ENCODE measurements at regions not wholly inside any gene's neighbourhood (a gene's known extent, or its start where the extent isn't known, plus 50 kb on each side); places are given as distances from the start of the nearest gene placed in this dataset.

DNA sequence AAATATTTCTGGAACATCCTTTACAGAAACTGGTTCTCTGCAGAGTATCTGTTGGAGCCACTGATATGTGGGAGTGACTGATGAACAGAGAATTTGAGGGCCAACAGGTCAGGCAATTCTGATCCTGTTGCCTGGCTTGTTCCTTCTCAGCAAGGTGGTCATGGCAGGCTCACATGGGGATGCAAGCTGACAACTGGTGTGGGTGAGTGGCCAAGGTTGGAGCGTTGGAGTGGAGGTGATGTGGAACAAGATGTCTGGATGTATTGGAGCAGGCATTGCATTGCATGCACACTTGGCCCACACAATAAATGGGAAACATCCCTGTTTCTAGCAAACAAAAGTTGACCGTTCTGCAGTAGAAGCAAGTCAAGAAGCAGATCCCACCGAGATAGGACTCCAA, 380.7 kb downstream of the ZNF536 start:
- Histone ChIP-seq H3K27me3 (no peaks in the 10 kb centered on the region), H3K36me3 (no peaks in the 10 kb centered on the region), H3K27ac (no peak overlapping the region), H3K4me3 (no peak overlapping the region), H3K4me1 (no peaks in the 10 kb centered on the region), H3K9me3 (peaks cover 14% of the 10 kb centered on the region)
- 73% methylated on average over 3 of the region's 3 CpGs for WGBS
- no peak for TF ChIP-seq POLR2AphosphoS5 (IDR thresholded peaks at IDR 0.05)
- no peak for DNase-seq (ENCODE audit: low spot score in 2 of 2)

DNA sequence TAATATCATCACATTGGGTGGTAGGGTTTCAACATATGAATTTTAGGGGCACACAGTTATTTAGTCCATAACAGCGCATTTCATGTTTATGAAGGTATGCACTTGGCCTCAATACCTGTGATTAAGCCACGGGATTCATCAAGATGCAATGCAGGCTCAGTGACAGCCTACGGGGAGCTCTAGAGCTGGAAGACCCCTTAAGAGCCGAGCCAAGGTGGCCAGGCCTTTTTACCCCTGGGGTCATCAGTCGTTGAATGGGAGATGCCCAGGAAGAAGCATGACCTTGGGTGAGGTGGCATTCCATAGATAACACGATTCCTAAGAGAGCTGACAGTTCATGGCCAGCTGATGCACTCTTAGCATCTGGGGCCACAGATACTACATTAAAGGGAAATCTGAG, 380.0 kb downstream of the ZNF536 start:
- WGBS: 85% methylated on average over 6 of the region's 6 CpGs

DNA sequence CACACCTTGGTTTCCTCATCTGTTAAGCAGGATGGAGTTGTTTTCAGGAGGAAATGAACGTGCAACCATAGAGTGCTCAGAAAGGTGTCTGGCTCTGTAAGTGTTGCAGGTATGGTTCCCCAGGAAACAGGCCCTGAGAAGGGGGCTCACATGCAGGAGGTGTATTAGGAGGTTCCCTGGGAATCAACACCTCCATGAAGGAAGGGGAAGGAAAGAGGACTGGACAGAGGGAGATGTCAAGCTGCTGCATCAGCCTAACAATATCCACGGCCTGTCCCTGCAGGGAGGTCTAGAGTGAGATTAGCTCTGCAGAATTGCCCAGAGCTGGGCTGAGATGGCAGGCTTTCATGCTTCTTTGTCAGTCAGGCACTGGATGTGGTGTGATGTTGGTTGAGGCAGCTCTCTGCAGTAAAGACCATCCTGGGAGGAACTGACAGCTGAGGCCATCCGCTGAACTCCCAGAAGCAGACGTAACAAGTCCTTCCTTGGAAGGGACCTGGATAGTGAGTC, 373.3 kb downstream of the ZNF536 start:
- TF ChIP-seq POLR2A (IDR thresholded peaks at IDR 0.05) (no peak), EP300 (IDR thresholded peaks at IDR 0.05) (no peak), POLR2AphosphoS5 (IDR thresholded peaks at IDR 0.05) (no peak)
- TF ChIP-seq, protein P1, sequence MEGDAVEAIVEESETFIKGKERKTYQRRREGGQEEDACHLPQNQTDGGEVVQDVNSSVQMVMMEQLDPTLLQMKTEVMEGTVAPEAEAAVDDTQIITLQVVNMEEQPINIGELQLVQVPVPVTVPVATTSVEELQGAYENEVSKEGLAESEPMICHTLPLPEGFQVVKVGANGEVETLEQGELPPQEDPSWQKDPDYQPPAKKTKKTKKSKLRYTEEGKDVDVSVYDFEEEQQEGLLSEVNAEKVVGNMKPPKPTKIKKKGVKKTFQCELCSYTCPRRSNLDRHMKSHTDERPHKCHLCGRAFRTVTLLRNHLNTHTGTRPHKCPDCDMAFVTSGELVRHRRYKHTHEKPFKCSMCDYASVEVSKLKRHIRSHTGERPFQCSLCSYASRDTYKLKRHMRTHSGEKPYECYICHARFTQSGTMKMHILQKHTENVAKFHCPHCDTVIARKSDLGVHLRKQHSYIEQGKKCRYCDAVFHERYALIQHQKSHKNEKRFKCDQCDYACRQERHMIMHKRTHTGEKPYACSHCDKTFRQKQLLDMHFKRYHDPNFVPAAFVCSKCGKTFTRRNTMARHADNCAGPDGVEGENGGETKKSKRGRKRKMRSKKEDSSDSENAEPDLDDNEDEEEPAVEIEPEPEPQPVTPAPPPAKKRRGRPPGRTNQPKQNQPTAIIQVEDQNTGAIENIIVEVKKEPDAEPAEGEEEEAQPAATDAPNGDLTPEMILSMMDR (IDR thresholded peaks at IDR 0.05): no peak
- no peak overlapping the region for H3K27ac ChIP-seq
- H3K9me3 ChIP-seq: peaks cover 10% of the 10 kb centered on the region
- WGBS: 85% methylated on average over 4 of the region's 4 CpGs
- no peak for DNase-seq (ENCODE audit: low spot score in 2 of 2)
- peaks cover 9% of the 10 kb centered on the region for H3K27me3 ChIP-seq
- no peaks in the 10 kb centered on the region for H3K4me1 ChIP-seq
- H3K36me3 ChIP-seq: no peaks in the 10 kb centered on the region
- H3K4me3 ChIP-seq: no peak overlapping the region

More for the DNA sequence above, 380.0 kb downstream of the ZNF536 start:
- no peak overlapping the region for H3K27ac ChIP-seq
- no peaks in the 10 kb centered on the region for H3K4me1 ChIP-seq
- H3K36me3 ChIP-seq: no peaks in the 10 kb centered on the region
- no peak overlapping the region for H3K4me3 ChIP-seq
- H3K27me3 ChIP-seq: no peaks in the 10 kb centered on the region
- peaks cover 14% of the 10 kb centered on the region for H3K9me3 ChIP-seq
- TF ChIP-seq POLR2A (IDR thresholded peaks at IDR 0.05) (no peak), POLR2AphosphoS5 (IDR thresholded peaks at IDR 0.05) (no peak), EP300 (IDR thresholded peaks at IDR 0.05) (no peak)
- TF ChIP-seq, protein P1 (IDR thresholded peaks at IDR 0.05): no peak
- no peak for DNase-seq (ENCODE audit: low spot score in 2 of 2)

DNA sequence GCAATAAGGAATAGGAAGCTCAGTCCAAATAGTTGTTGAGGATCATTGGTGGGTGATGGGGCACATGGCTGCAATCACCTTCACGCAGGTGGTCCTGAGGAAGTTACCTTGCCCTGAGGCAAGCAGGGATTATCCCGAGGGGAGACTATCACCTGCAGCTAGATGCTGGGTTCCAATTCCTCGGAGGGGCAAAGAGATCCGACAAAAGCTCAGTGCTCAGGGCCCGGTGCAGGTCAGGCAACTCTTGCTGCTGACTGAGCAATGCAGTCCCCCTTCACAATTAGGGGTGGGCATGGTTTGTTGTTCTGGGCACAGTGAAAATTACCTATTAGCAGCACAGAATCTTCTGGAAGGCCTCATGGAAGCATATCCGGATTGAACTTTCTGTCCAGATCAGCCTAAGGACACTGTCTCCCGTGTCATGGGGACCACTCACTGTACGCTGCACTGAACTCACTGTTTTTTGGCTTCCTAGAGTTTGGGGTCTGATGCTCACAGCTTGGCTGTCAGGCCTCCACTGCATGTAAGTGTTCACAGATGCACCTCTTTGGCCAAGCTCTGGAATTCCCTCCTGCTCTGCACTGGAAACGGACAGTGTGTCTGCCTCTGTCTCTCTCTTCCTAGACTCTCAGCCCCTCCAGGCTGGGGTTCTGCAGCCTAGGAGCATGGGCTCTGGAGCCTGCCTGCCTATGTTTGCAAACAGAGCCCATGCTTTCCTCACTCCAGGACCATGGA, 372.7 kb downstream of the ZNF536 start:
- WGBS: 92% methylated on average over 9 of the region's 9 CpGs
- no peak for DNase-seq (ENCODE audit: low spot score in 2 of 2)
- Histone ChIP-seq H3K36me3 (no peaks in the 10 kb centered on the region), H3K27me3 (peaks cover 9% of the 10 kb centered on the region), H3K27ac (no peak overlapping the region), H3K4me1 (no peaks in the 10 kb centered on the region), H3K9me3 (peaks cover 4% of the 10 kb centered on the region), H3K4me3 (no peak overlapping the region)
- TF ChIP-seq POLR2AphosphoS5 (IDR thresholded peaks at IDR 0.05): no peak
- TF ChIP-seq, protein P1 (IDR thresholded peaks at IDR 0.05): no peak
- no peak for TF ChIP-seq POLR2A (IDR thresholded peaks at IDR 0.05)
- TF ChIP-seq EP300 (IDR thresholded peaks at IDR 0.05): no peak

DNA sequence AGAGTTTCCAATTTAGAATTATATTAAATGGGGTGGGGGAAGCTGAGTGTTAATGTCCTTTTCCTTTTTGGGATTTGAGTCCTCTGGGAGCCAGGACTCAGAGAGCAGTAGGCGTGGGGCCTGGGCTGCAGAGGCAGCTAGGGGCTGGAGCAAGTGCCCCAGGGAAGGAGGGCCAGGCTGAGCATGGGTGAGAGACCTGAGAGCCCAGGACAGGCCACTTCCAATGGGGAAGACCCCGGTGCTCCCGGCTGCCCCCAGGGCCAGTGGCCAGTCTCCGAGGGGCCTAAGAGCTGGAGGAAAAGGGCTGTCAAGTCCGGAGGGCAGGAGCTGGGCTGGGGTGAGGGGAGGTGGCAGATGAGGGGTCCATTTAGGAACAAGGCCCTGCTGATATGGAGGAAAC, 371.5 kb downstream of the ZNF536 start:
- no peaks in the 10 kb centered on the region for H3K9me3 ChIP-seq
- 82% methylated on average over 5 of the region's 5 CpGs for WGBS

More for the DNA sequence above, 371.5 kb downstream of the ZNF536 start:
- TF ChIP-seq EP300 (IDR thresholded peaks at IDR 0.05) (no peak), POLR2A (IDR thresholded peaks at IDR 0.05) (no peak), POLR2AphosphoS5 (IDR thresholded peaks at IDR 0.05) (no peak)
- TF ChIP-seq, protein P1 (IDR thresholded peaks at IDR 0.05): no peak
- Histone ChIP-seq H3K4me3 (no peak overlapping the region), H3K27ac (no peak overlapping the region), H3K4me1 (no peaks in the 10 kb centered on the region), H3K36me3 (no peaks in the 10 kb centered on the region), H3K27me3 (peaks cover 9% of the 10 kb centered on the region)
- DNase-seq (ENCODE audit: low spot score in 2 of 2): no peak
